Esophagus muscularis mucosa (tissue), 4 donors: ENCODE measurements at regions not wholly inside any gene's neighbourhood (a gene's known extent, or its start where the extent isn't known, plus 50 kb on each side); places are given as distances from the start of the nearest gene placed in this dataset.

Experiments used
- DNase-seq: peaks from one replicate; pipeline ENCODE4 v3.0.0-alpha.2; 2017; ENCODE audit errors: extremely low spot score
- H3K27ac ChIP-seq, 4 donors: fragments of 200-600 bp; sonication (generic); replicated peaks in 1 of 4; 1 replicate in 3 of 4; 2 replicates in 1 of 4; pipeline ENCODE4 v1.5.1; 2016 to 2019; ENCODE audit warnings: mild to moderate bottlenecking in 1 of 4
- H3K27me3 ChIP-seq, 4 donors: fragments of 200-600 bp; sonication (generic); one replicate each; pipeline versions ENCODE4 v1.5.1 to v1.6.0; 2016 to 2019
- H3K36me3 ChIP-seq, 4 donors: fragments of 200-600 bp; sonication (generic); one replicate each; pipeline ENCODE4 v1.5.1; 2016 to 2019
- H3K4me1 ChIP-seq, 4 donors: fragments of 200-600 bp; sonication (generic); one replicate each; pipeline ENCODE4 v1.5.1; 2016 to 2019
- H3K4me3 ChIP-seq, 4 donors: fragments of 200-600 bp; sonication (generic); 1 replicate in 2 of 4; 2 replicates in 2 of 4; pipeline ENCODE4 v1.5.1; 2016 to 2019; ENCODE audit warnings: mild to moderate bottlenecking in 4 of 4, moderate library complexity in 1 of 4
- H3K9me3 ChIP-seq, 4 donors: fragments of 200-600 bp; sonication (generic); 1 replicate in 3 of 4; 2 replicates in 1 of 4; pipeline ENCODE4 v1.5.1; 2016 to 2019
- CTCF ChIP-seq, 3 experiments: fragments of 200-600 bp in 2 of 3; fragments of 450-650 bp in 1 of 3; sonication (generic) in 2 of 3; IDR thresholded peaks; one replicate each; pipeline ENCODE4 v1.5.1; 2017 to 2019; ENCODE audit warnings: antibody characterized with exemption in 3 of 3, mild to moderate bottlenecking in 2 of 3, moderate library complexity in 1 of 3
- EP300 ChIP-seq: sonication (generic); formaldehyde crosslinking; IDR thresholded peaks from one replicate; pipeline ENCODE4 v1.6.1; 2017; ENCODE audit warnings: antibody characterized with exemption
- POLR2A ChIP-seq: fragments of 450-650 bp; IDR thresholded peaks from one replicate; pipeline ENCODE4 v1.6.1; 2017; ENCODE audit warnings: antibody characterized with exemption, moderate library complexity, mild to moderate bottlenecking, low read depth
- POLR2AphosphoS5 ChIP-seq, 2 donors: sonication (generic); formaldehyde crosslinking; IDR thresholded peaks; one replicate each; pipeline ENCODE4 v1.6.1; 2017; ENCODE audit warnings: antibody characterized with exemption in 2 of 2
- WGBS: methylation state at CpG from one replicate; pipeline ENCODE4 v1.1.5; 2018; 5-methylcytosine and 5-hydroxymethylcytosine counted together
- intact Hi-C: fragments of 100-400 bp; cut with DNase I; formaldehyde crosslinking; loops from one replicate; pipeline ENCODE4 v1.15.1; 2023

- WGBS = 84% methylated on average over 2 of the region's 2 CpGs
- Histone ChIP-seq H3K4me3 (no peak overlapping the region), H3K36me3 (no peaks in the 10 kb centered on the region), H3K9me3 (no peaks in the 10 kb centered on the region), H3K4me1 (no peaks in the 10 kb centered on the region), H3K27me3 (no peaks in the 10 kb centered on the region), H3K27ac (no peak overlapping the region)
- no peak for DNase-seq
- TF ChIP-seq POLR2AphosphoS5 (IDR thresholded peaks at IDR 0.05) (no peak), EP300 (no peak), POLR2A (no peak), CTCF (IDR thresholded peaks at IDR 0.05) (no peak)
- intact Hi-C loops = no loop called here
These were observed 86.9 kb upstream of the NEIL3 start for GRCh38 chr4:177222781-177223180.

GRCh38 chr4:177225605-177226004 is 84.1 kb upstream of the NEIL3 start:
- Histone ChIP-seq H3K4me1 (peaks cover 0 to 9% (median 2%) of the 10 kb centered on the region in 4 donors), H3K36me3 (no peaks in the 10 kb centered on the region), H3K27ac (no peak overlapping the region), H3K27me3 (no peaks in the 10 kb centered on the region), H3K9me3 (no peaks in the 10 kb centered on the region), H3K4me3 (no peak overlapping the region)
- 88% methylated on average over 1 of the region's 1 CpG for WGBS
- DNase-seq = no peak
- intact Hi-C loops = no loop called here
- no peak for TF ChIP-seq POLR2A

GRCh38 chr4:177227636-177228035 is 82.0 kb upstream of the NEIL3 start:
- Histone ChIP-seq H3K9me3 (no peaks in the 10 kb centered on the region), H3K4me3 (no peak overlapping the region), H3K36me3 (no peaks in the 10 kb centered on the region), H3K27ac (no peak overlapping the region), H3K27me3 (no peaks in the 10 kb centered on the region), H3K4me1 (peaks cover 0 to 9% (median 2%) of the 10 kb centered on the region in 4 donors)
- intact Hi-C loops = no loop called here
- 99% methylated on average over 20 of the region's 21 CpGs for WGBS
- DNase-seq = no peak
- TF ChIP-seq POLR2A (no peak), EP300 (no peak), CTCF (IDR thresholded peaks at IDR 0.05) (no peak), POLR2AphosphoS5 (IDR thresholded peaks at IDR 0.05) (no peak)

GRCh38 chr4:177228599-177228998 is 81.1 kb upstream of the NEIL3 start:
- H3K4me3 ChIP-seq = peak overlapping the region in 2 of 4 donors; percentile 22 to 42
- no peaks in the 10 kb centered on the region for H3K27me3 ChIP-seq
- TF ChIP-seq POLR2AphosphoS5 (IDR thresholded peaks at IDR 0.05) = no peak
- TF ChIP-seq EP300 = no peak
- TF ChIP-seq CTCF (IDR thresholded peaks at IDR 0.05) = no peak
- no peak for TF ChIP-seq POLR2A
- no peaks in the 10 kb centered on the region for H3K36me3 ChIP-seq
- peaks cover 0 to 9% (median 2%) of the 10 kb centered on the region in 4 donors for H3K4me1 ChIP-seq
- intact Hi-C loops = no loop called here
- WGBS = 86% methylated on average over 4 of the region's 4 CpGs
- H3K9me3 ChIP-seq = no peaks in the 10 kb centered on the region
- no peak for DNase-seq
- H3K27ac ChIP-seq = no peak overlapping the region

GRCh38 chr4:177229331-177229730 is 80.3 kb upstream of the NEIL3 start:
- H3K27ac ChIP-seq = no peak overlapping the region
- peaks cover 0 to 9% (median 2%) of the 10 kb centered on the region in 4 donors for H3K4me1 ChIP-seq
- intact Hi-C loops = no loop called here
- H3K36me3 ChIP-seq = no peaks in the 10 kb centered on the region
- no peak for TF ChIP-seq CTCF (IDR thresholded peaks at IDR 0.05)
- no peak for TF ChIP-seq POLR2A
- TF ChIP-seq EP300 = no peak
- no peak for TF ChIP-seq POLR2AphosphoS5 (IDR thresholded peaks at IDR 0.05)
- 28% methylated on average over 7 of the region's 7 CpGs for WGBS
- H3K9me3 ChIP-seq = no peaks in the 10 kb centered on the region
- H3K27me3 ChIP-seq = no peaks in the 10 kb centered on the region
- peak overlapping the region; percentile 22 to 49 (median 36) for H3K4me3 ChIP-seq
- DNase-seq = no peak
